Ammon's horn (tissue), 1 donor: ENCODE measurements at regions not wholly inside any gene's neighbourhood (a gene's known extent, or its start where the extent isn't known, plus 50 kb on each side); places are given as distances from the start of the nearest gene placed in this dataset.
"Not testable (repeated sequence)": the region's sequence is repeated elsewhere in the genome, so short reads cannot be mapped to it uniquely, and the experiment has no call there.

Experiments
- DNase-seq: peaks from one replicate; pipeline ENCODE4 v3.0.0-alpha.2; 2016; ENCODE audit warnings: low spot score

- no peak for DNase-seq
Observed at GRCh38 chr4:1561286-1561990, 122.7 kb downstream of the FAM53A start.

- no peak for DNase-seq
Observed at GRCh38 chr4:1559896-1560650, 124.0 kb downstream of the FAM53A start.

DNA sequence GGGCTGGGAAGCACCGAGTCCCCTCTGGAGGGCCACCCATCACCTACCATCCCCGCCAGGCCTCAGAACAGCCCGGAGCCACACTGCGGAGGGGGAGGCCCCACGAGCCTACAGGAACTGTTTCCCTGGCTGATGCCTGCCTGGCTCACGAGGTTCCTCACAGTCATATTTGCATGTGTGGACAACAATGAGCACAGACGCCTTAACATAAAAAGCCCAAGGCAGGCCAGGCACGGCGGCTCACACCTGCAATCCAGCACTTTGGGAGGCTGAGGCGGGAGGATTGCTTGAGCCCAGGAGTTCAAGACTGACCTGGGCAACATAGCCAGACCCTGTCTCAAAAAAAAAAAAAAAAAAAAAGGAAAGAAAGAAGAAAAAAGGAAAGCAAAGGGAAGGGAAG, 125.9 kb downstream of the FAM53A start:
- no peak for DNase-seq

DNA sequence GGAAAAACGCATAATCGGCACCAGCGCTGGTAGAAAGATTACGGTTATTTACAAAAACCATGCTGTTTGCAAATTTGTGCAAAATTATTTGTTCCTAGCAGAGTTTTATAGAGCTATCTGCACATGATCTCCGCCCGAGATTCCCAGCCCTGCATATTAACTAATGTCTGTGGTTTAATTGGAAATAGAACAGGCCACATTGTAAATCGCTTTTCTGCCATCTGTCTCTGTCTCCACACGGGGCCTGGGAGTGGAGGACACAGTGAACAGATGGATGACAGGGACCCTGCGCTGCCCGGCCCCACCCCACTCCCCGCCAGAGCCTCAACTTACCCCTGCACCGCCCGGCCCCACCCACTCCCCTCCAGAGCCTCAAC, 126.9 kb downstream of the FAM53A start:
- no peak for DNase-seq

- no peak for DNase-seq
Observed at GRCh38 chr4:1556541-1557220, 127.4 kb downstream of the FAM53A start.

DNA sequence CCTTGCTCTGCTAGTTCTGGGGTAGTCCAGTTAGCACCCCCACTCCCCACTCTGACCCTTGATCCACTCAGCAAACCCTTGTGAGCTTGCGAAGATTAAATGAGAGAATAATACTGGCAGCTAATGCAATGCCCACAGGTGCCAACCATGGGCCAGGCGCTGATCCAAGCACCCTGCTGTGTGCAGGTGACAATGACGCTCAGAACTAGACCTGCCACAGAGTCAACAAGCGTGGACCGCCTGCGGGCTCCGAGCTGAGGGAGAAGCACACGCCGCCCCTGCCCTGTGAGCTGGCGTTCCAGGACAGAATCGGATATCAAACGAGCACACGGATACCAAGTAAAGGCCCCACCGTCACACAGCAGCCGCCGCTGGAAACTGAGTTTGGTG, 129.2 kb downstream of the FAM53A start:
- DNase-seq = no peak

DNA sequence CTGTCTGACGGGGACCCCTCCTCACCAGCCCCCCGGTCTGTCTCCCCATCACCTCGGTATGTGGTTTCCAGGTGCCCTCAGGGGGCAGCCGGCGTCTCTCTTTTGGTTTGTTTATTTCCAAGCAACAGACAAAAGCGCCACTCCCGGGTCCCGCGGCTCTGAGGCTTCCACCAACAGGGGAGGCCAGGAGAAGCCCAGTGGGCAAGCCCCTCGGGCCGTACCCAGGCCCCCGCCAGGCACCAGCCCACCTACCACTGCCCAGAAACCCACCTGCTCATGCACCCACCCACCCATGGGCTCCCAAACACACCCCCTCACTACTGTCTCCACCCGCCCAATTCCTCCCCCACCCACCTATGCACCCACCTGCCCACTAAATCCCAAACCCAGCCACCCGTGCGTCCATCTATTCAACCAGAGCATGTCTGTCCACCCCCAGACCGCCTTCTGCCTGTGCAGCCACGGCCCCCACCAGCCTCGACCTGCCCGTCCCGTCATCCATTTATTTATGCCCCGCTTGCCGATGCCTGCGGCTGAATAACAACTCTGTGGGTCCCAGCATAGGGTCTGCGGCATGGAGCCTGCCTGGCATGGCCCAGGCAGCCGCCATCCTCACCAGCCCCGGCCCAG, 129.8 kb downstream of the FAM53A start:
- DNase-seq = no peak

DNA sequence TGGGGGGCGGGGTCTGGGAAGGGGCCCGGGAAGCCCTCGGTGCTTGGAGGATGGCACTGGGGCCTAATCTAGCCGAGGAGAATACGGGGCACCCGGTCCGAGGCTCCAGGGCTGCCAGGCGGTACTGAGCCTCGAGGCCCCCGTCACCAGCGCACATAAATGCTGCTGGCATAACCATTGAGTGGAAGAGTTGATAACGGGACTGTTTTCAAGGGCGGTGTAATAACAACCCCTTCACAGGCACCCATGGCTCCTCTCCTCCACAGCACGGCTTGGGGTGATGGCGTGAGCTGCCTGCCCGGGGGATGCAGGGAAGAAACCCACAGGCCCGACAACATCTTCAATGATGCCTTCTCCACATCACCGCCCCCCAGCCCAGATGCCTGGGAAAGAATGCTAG, 130.7 kb downstream of the FAM53A start:
- DNase-seq = no peak

DNA sequence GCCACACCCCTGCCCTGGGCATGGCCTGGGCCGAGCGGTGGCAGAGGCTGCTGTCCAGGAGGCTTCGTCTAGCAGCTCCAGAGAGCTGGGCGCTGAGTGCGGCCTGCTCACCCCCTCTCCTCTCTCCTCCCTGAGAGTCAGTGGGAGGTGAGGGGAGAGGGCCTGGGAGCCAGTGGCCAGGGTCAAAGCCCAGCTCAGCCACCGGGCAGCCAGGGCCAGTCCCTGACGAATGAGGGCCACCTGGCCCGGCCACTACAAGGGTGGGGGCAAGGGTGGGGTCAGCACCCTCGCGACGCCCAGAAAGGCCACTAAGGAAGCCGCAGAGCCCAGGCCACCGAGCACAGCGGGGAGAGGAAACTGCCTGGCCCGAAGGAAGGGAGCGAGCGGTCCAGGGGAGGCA, 131.7 kb downstream of the FAM53A start:
- DNase-seq = no peak

DNA sequence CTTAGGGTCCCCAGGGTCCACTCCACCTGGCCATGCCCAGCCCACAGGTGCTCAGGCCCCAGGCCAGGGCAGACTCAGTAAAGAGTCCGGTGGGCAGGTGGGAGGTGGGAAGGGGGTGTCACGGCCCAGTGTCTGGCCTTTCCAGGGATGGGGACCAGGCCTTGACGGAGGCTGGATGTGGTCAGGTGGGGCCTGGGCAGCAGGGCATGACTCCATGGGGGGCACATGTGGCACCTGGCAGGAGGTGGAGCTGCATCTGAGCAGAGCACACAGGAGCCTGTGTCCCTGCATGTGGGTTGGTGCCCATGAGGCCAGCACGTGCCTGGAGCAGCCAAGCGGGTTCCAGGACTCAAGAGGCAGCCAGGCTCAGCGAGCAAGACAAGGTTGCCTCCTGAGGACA, 132.9 kb downstream of the FAM53A start:
- DNase-seq = no peak

GRCh38 chr4:1550122-1551070, 133.7 kb downstream of the FAM53A start:
- no peak for DNase-seq

- no peak for DNase-seq
Observed at GRCh38 chr4:1549638-1550035, 134.5 kb downstream of the FAM53A start.

- not testable (repeated sequence) for DNase-seq
Observed at GRCh38 chr4:1548827-1549637, 135.1 kb downstream of the FAM53A start.

- DNase-seq = no peak
Observed at GRCh38 chr4:1547856-1548826, 136.0 kb downstream of the FAM53A start.

- no peak for DNase-seq
Observed at GRCh38 chr4:1547131-1547855, 136.8 kb downstream of the FAM53A start.

DNA sequence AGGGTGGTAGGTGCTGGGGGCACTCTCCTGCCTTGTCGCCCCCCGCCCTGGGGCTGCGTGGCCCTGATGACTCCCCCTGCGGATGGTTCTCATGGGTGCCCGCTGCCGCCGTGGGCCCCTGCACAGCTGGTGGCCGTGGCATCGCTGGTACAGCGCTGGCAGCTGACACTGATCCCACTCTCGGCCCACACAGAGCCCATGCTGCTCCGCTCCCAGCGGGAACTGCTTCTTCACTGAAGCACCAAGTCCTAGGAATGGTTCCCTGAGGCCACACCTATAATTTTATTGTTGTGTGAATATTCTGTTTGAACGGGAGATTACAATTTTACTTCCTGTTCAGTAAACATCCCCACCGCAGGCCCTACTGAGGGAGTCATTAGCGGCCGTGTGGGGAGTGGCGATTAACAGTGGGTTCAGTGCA, 138.6 kb upstream of the NKX1-1 start:
- DNase-seq = no peak

DNA sequence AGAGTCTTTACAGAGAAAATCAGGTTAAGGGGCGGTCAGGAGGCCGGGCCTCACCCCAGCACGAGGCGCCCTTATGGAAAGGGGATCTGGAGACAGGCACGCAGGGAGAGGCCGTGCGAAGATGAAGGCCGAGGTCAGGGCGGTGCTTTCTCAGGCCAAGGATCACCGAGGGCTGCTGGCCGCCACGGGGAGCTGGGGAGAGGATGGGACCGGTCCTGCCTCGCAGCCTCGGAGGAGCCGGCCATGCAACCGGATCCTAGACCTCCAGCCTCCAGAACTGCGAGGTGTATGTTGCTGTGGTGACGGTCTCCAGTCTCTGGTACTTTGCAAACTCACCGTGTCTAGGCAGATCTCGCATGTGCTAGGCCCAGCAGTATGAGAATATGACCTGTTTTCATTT, 138.2 kb upstream of the NKX1-1 start:
- DNase-seq = not testable (repeated sequence)

DNA sequence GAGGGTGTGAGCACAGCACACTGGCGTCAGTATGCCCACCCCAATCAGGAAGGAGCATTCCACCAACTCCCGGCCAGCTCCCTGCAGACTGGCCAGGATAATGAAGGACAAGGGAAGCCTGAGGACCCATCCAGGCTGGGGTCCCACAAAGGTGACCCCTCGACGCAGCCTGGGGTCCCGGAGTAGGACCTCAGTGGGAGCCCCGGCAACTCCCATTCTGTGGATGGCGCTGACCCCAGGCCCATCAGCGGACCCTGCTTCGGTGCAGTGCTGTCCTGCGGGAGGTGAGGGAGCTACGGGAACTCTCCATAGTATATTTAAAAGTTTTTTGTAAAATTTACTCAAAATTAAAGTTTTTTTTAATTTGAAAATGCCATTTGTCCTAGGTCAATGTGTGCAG, 137.7 kb upstream of the NKX1-1 start:
- DNase-seq = no peak

- DNase-seq = no peak
Observed at GRCh38 chr4:1543561-1543960, 137.3 kb upstream of the NKX1-1 start.
